Fibroblast of the aortic adventitia (primary cell): ENCODE measurements at regions not wholly inside any gene's neighbourhood (a gene's known extent, or its start where the extent isn't known, plus 50 kb on each side); places are given as distances from the start of the nearest gene placed in this dataset.

Experiments used
- DNase-seq: peaks from one replicate; pipeline ENCODE4 v3.0.0-alpha.2; 2010; ENCODE audit warnings: low read depth
- H3K4me3 ChIP-seq: 2 replicates; pipeline ENCODE4 v1.5.1; 2011; ENCODE audit warnings: low read depth, mild to moderate bottlenecking, control low read depth, low read length, moderate library complexity
- CTCF ChIP-seq: IDR thresholded peaks from 2 replicates; pipeline ENCODE4 v1.5.1; 2011; ENCODE audit warnings: mild to moderate bottlenecking, low read length, control low read depth, inconsistent platforms; ENCODE audit not compliant: insufficient read depth

GRCh38 chr5:121296356-121296755, 555.3 kb upstream of the FTMT start:
- DNase-seq, result no peak
- TF ChIP-seq CTCF, result no peak
- H3K4me3 ChIP-seq, result no peak overlapping the region

- TF ChIP-seq CTCF, result no peak
- H3K4me3 ChIP-seq, result no peak overlapping the region
- no peak for DNase-seq
These were observed 552.5 kb upstream of the FTMT start for GRCh38 chr5:121299153-121299552.

- no peak for TF ChIP-seq CTCF
- DNase-seq, result no peak
- no peak overlapping the region for H3K4me3 ChIP-seq
These were observed 546.8 kb upstream of the FTMT start for GRCh38 chr5:121304838-121305237.

- H3K4me3 ChIP-seq, result no peak overlapping the region
- peak; percentile 51 for DNase-seq
- no peak for TF ChIP-seq CTCF
These were observed 537.8 kb upstream of the FTMT start for GRCh38 chr5:121313886-121314285.

- DNase-seq, result peak; percentile 2
- TF ChIP-seq CTCF, result no peak
- no peak overlapping the region for H3K4me3 ChIP-seq
These were observed 535.9 kb upstream of the FTMT start for GRCh38 chr5:121315786-121316185.

- no peak overlapping the region for H3K4me3 ChIP-seq
- DNase-seq, result no peak
- no peak for TF ChIP-seq CTCF
These were observed 532.4 kb upstream of the FTMT start for GRCh38 chr5:121319292-121319691.

GRCh38 chr5:121325930-121326329, 525.8 kb upstream of the FTMT start:
- H3K4me3 ChIP-seq, result no peak overlapping the region
- peak; percentile 7 for DNase-seq

More at GRCh38 chr5:121325930-121326329, 525.8 kb upstream of the FTMT start:
- TF ChIP-seq CTCF, result no peak
